ENCODE measurements at regions not wholly inside any gene's neighbourhood (a gene's known extent, or its start where the extent isn't known, plus 50 kb on each side); places are given as distances from the start of the nearest gene placed in this dataset.
"Not testable (repeated sequence)": the region's sequence is repeated elsewhere in the genome, so short reads cannot be mapped to it uniquely, and the experiment has no call there.

DNA sequence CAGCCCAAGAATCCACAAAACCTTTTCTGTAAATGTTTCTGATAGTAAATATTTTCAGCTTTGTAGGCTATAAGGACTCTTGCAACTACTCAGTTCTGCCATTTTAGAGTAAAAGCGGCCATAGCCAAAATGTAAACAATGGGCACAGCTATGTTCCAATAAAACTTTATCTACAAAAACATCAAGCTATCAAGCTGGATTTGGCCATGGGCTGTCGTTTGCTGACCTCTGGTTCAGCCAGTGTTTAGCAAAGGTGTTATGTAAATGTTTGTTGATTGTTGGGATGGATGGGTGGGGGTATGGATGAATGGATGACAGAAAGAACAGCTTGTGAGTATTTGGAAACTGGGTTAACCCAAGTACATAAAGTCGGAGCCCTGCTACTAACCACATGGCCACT is 111.1 kb upstream of the VRK1 start:
- DNase-seq (ENCODE audit: low spot score): no peak

DNA sequence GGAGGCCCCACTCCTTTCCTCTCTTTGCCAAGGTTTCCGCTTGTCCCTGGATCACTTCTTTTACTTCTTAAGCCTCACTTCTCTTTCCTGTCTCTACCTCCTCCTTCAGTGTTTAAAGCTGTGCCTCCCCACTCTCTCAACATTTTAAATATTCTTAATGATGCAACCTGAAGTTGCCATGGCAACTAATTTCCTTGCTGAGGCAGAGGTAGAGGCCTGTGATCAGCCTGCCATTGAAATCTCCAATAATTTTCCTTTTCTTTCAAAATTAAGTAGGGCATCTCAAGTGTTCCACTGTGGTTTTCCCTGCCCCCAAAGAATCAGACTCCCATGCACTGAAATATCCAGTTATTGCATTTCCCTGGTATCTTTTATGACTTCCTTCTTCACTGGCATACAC is 108.6 kb upstream of the VRK1 start:
- no peak for DNase-seq (ENCODE audit: low spot score)

DNA sequence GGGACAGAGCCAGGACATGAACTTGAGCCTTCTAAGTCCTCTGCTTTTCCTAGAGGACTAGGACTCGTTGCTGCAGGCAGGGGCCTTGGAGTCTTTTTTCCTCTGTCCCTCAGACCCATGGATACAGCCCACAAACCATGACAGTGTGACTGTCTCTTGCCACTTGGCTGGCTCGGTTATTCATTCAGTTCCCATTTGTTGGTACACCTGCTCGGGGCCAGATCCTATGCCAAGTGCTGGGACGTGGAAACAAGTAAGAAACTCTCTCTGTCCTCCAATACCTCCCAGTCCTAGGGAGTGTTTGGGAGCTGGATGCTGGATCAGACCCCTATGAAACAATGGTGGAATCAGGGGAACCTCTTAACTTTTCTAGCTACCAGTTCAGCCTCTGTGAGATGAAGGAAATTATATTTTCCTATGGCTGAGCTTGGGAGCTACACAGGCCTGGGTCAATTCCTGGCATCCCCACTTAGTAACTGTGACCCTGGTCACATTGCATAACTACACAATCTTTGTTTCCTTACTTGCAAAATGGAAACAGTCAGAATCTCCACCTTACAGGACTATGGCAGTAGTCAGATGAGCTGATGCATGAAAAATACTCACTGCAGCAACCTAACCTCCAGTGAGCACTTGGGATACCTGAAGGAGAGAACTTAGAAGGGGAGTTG is 106.3 kb upstream of the VRK1 start:
- no peak for DNase-seq (ENCODE audit: low spot score)

DNA sequence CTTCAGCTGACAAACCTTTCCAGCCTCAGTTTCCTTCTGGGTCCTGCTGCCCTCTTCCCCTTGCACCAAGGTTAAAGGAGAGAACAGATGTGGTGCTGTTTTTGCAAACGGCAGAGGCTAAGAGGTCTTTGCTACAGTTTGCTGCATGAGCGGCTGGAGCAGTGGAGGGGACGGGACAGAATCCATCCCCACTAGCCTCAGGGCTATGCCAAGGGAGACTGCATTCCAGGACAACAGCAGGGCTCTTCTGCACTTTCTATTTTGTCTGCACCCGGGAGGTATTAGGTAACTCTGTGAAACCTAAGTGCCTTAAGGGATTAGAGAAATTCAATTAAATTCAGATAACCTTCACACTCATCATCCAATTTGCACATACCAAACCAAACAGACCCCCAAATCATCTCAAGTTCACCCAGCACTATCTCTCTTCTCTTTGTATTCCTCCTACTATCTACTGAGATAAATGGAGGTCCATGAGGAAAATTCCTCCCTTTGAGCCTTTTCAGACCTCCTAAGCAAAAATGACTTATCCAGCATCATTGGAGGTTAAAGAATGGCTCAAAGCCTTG is 103.8 kb upstream of the VRK1 start:
- DNase-seq (ENCODE audit: low spot score): no peak

DNA sequence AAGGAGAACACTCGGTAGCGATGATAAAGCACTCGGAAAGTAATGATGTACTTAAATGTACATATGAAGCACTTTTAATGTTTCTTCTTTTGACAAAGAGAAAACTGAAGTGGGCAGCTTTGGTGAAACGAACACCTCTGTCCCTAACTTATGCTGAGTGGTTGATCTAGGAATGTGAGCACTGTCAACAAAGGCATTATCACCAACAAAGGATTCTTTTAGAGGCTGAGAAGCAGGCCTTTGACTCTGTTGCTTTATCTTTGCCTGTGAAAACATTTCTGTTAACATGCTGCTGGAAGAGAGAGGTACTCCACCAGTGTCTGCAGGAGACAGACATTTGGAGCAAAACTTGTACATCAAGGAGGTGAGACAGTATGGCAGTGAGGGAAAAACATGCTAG is 103.2 kb upstream of the VRK1 start:
- DNase-seq (ENCODE audit: low spot score): no peak

DNA sequence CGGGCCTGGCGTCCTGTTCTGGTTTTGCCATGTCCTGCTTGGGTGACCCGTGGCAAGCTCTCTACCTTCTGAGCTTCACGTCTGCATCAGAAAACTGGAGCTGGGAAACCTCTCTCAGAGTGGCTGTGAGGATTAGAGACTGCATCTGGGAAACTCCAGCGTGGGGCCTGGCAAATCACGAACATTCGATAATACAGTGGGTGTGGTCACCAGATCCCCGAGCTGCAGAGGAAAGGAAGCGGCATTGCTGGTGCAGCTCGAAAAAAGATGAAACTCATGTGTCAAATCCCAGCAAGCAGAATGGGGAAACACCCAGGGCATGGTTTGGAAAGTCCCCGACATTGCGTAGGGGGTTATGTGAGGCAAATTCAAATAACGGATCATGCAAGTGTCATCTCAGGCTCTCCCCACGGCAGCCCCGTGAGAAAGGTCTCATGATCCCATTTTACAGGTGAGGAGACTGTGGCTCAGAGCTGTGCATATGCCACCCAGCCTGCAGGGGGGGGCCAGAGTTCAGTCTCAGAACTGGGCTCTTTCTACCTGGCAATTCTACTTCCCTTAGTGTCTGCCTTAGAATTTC is 98.1 kb upstream of the VRK1 start:
- DNase-seq (ENCODE audit: low spot score): no peak

DNA sequence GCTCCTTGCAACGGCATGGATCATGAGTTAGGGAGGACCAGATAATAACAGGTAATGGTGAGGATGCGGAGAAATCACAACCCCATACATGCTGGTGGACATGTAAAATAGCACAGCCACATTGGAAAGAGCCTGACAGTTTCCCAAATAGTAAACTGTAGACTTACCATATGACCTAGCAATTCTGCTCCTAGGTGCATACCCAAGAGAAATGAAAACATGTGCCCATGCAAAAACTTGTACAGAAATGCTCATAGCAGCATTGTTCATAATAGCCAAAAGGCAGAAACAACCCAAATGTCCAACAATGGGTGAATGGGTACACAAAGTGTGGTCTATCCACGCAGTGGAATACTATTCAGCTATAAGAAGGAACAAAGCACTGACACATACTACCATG is 97.5 kb upstream of the VRK1 start:
- DNase-seq (ENCODE audit: low spot score): no peak

DNA sequence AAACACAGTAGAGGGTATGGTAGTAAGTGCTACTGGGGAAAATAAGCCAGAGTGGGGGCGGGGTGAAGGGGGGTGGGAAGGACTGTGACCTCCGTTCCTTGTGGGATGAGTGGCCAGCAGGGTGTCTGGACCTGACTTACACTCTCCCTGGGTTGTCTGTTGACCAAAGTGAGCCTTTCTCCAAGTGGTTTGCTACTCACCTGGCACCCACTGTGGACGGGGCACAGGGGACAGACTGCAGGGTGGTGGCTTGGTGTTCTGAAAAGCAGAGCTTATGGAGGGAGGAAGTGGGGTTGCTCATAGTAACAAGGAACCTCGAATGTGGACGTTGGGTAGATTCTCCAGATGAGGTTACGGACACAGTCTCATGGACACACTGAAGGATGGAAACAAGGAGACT is 94.4 kb upstream of the VRK1 start:
- DNase-seq (ENCODE audit: low spot score): no peak

DNA sequence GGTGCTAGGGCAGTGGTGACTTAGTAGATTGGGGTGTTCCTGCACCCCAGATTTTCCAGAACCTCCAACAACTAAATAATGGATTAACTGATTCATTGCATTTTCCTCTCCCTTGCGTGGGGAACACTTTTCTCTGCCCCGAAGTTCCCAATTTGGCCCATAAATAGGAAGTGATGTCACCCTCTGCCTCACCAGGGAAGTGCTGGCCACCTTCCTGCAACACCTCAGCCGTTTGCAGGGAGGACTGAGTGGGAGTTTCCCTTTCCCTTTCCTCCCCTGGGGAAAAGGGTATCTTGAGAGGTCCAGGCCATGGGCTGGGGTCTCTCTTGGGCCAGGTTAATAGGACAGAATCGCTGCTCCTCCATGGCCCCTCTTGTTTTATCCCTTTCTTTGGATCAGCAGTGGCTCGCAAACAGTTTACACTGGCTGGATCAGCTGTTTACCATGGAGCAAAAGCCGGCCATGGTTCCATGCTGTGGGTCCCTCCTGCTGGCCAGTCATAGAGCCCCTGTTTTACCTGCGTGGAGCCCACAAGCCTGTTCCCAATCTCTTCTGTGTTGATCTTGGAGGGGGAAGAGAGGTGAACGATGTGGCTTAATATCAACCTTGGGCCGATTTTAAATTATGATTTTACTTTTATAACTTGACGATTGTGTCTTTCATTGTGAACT is 91.6 kb upstream of the VRK1 start:
- DNase-seq (ENCODE audit: low spot score): no peak

DNA sequence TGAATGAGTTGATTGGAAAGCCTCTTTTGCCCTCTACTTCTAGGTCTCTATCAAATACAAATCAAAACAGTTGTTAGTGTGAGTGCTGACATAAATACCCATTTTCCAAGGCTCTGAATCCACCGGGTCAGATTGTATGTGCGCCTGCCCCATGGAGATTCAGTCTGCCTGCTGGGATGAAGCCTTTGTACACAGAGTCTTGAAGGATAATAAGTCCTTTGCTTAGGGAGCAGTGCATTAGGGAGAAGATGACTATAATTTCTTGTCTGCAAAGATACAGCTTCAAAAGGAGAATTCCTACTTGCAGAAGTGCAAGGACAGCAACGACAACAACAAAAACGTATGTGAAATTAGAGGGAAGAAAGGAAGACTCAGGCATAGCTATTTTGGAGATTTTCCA is 90.3 kb upstream of the VRK1 start:
- DNase-seq (ENCODE audit: low spot score): no peak

DNA sequence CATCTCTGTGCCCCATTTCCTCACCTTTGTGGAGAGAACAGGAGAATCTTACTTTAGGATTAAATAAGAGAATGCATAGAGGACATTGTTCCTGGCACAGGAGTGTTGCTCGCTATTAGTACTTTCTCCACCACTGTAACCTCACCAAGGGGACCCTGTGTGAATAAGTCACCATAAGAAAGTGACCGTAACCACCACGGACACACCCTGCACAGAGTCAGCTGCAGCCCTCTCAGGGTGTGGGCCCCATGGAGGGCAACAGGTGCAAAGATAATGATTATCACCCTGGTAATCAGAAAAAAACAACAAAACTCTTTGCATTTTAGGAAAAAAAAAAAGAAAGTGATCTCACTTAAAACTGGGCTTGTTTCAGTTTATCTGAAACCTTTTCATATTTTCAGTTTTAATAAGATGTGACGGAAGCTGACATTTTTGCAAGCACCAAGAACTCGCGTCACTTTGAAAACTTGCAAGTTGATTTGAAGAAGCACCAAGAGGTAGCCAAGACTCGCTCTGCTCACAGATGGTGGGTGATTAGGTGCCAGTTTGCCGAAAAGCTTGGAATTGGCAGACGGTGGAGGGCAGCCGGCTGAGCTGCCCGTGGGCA is 87.0 kb upstream of the VRK1 start:
- DNase-seq (ENCODE audit: low spot score): no peak

DNA sequence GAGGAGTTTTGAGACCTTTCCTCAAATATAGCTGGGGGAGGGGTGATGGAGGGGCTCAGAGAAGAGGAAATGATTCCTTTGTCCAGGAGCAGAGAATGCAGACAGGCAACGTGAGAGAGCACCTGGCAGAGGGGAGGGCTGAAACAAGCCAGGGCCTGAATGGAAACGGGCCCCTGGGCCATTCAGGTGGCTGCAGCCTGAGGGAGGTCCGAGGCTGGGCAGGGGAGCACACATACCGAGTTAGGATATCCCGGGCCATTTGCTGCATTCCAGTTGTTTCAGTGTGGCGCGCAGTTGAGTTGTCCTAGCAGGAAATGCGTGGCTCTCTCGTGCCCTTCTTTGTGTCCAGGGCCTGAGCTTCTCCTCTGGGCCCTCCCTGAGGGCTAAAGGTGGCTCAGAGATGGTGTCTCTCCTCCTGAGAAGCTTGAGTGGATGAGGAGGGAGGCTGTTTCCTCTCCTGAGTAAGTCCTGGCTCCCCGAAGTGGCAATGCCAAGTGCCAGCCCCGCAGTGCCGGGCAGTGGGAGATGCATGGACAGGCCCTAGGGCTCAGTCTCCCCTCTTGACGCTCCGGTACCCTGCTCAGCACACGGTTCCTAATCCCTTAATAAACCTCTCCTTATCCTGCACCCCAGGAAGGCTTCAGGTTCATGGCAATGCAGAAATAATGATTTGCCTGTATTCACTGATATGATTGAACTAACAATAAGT is 85.5 kb upstream of the VRK1 start:
- DNase-seq (ENCODE audit: low spot score): no peak

DNA sequence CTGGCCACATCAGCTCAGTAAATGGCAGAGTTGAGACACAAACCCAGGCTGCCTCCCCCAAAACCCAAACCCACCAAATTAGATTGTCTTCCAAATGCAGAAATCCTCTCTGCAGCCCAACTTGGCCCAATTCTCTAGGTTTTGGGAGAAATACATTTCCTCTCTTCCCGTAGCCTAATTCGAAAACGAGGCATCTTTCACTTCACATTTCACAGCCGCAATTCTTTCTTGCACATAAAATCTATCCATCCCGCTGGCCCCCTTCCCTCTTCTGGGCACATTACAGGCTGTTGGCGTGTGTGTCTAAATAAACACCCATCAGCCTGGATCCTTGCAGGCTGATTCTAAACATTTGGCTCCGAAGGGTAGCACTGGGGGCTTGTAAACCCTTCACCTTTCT is 83.8 kb upstream of the VRK1 start:
- no peak for DNase-seq (ENCODE audit: low spot score)

DNA sequence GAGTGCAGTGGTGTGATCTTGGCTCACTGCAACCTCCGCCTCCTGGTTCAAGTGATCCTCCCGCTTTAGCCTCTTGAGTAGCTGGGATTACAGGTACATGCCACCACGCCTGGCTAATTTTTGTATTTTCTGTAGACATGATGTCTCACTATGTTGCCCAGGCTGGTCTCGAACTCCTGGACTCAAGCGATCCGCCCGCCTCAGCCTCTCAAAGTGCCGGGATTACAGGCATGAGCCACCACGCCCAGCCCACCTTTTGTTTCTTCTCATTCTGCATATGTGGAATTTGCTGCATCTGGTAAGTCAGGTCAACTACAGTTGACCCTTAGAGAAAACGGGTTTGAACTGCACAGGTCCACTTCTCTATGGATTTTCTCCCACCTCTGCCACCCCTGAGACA is 82.6 kb upstream of the VRK1 start:
- DNase-seq (ENCODE audit: low spot score): not testable (repeated sequence)

DNA sequence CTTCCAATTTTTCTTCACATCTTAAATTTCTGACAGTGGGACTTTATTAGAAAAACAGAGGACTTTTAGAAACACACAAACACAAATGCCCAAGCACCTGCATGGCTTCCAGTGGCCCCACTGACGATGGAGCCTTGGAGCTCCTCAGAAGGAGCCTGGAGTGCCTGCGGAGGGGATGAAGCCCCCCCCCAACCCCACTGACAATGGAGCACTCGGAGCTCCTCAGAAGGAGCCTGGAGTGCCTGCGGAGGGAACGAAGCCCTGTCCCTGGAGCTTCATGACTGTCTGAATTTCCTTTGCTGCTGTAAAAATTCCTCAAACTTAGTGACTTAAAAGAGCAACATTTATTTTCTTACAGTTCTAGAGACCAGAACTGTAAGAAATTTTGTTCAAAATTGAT is 80.1 kb upstream of the VRK1 start:
- no peak for DNase-seq (ENCODE audit: low spot score)

DNA sequence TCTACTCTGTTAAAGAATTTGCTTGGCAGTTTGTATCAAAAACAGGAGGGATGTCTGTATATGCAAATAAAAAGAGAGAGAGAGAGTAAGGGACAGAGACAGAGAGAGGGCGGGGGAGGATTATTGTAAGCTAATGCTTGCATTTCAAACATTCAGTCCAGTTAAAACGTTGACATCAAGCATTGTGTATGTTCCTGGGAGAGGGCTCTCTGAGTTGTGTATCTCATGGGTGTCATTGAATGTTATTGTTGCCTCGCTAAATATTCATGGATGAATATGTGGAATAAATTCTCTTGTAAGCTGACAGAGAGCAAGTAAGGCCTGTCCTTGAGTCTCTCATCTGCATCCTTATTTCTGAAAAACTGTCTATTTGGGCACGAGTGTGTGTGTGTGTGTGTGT is 78.8 kb upstream of the VRK1 start:
- no peak for DNase-seq (ENCODE audit: low spot score)

DNA sequence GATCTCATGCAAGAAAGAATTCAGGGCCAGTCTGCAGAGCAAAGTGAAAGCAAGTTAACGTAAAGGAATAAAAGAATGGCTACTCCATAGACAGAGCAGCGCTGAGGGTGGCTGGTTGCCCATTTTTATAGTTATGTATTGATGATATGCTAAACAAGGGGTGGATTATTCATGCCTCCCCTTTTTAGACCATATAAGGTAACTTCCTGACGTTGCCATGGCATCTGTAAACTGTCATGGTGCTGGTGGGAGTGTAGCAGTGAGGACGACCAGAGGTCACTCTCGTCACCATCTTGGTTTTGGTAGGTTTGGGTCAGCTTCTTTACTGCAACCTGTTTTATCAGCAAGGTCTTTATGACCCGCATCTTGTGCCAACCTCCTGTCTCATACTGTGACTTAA is 76.5 kb upstream of the VRK1 start:
- DNase-seq (ENCODE audit: low spot score): not testable (repeated sequence)

DNA sequence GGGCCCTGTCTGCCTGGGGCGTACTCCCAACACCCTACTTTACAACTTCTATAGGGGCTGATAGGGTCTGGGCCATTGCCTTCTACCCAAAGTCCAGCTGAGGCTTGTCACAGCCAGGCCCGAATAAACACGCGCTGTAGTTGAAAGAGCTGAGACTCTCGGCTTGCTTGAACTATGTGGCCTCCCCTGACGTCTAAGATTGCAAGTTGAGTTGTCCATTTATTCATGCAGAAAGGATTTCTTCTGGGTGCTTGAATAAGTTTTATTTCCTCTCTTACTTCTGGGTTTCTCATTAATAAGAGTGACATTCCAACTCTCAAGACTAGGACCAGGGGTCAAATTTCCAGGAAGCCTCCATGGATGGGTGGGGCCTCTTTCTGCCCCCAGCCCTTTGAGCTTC is 74.4 kb upstream of the VRK1 start:
- DNase-seq (ENCODE audit: low spot score): no peak

DNA sequence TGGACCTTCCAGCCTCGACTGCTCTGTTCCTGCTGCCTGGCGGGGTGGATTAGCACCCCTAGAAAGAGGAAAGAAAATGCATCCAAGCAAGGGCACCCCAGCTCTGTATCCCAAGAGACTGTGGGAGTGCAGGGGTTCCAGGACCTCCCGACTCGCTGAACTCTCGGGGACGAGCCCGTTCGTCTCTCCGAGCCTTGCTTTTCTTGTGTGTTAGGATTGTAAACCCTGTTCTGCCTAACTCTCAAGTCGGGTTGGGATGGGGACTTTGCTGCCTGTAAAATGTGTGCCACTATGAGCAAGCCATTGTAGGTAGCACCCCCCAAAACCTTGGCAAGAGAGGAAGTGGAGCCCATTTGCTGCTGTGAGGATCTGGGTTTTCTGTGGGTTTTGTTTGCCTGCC is 73.2 kb upstream of the VRK1 start:
- DNase-seq (ENCODE audit: low spot score): no peak

DNA sequence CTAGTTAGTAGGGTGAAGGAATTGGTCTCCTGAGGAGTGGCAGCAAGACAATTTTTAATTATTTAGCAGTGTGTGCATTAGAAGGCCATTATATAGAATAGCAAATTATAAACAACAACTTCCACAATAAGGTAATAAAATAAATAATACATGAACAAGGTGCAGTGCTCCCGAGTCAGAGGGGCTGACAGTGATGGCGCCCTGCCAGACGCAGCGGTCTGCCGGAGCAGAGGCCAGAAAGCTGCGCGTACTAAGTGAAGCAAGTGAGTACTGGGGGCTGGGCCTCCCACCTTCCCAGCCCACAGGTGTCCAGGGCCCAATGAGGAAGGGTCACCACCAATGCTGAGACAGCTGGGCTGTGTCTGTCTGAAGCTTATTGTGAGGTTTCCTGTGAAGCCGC is 72.0 kb upstream of the VRK1 start:
- no peak for DNase-seq (ENCODE audit: low spot score)

DNA sequence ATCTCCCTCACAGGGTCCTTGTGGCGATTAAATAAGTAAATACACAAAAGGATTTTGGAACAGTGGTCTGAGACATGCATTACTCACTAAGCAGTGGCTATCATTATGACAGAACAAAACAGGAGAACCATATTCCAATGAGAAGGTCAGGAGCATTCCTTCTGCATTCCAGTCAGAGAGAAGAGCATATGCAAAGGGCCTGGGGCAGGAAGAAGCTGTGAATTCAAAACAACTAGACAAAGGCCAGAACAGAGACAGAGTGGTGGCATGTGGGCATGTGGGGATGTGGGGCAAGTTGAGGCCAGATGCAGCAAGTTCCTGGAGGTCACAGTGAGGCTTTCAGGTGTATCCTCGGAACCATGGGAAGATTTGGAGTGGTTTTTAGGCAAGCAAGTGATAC is 70.1 kb upstream of the VRK1 start:
- DNase-seq (ENCODE audit: low spot score): no peak

DNA sequence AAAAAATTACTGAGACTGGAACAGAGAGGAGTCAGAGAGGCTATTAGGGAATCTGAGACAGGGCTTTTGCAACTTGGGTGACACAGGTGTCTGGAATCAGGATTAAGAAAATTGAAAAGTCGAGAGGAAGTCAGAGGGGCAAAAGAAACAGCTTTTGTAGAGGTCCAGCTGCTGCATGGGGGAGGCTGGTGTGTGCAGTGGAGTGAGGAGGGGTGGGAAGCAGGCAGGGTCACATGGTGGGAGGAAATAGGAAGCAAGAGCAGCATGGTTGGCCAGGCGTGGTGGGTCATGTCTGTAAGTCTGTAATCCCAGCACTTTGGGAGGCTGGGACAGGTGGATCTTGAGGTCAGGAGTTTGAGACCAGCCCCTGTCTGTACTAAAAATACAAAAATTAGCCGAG is 69.7 kb upstream of the VRK1 start:
- no peak for DNase-seq (ENCODE audit: low spot score)
